Mesendoderm (in vitro differentiated cells): ENCODE measurements at regions not wholly inside any gene's neighbourhood (a gene's known extent, or its start where the extent isn't known, plus 50 kb on each side); places are given as distances from the start of the nearest gene placed in this dataset.

Source experiments
- DNase-seq: peaks from one replicate; pipeline ENCODE4 v3.0.0; 2013
- H2AK5ac ChIP-seq: 2 replicates; pipeline ENCODE4 v1.6.1; 2013; ENCODE audit warnings: low read length, inconsistent platforms
- H2BK120ac ChIP-seq: 2 replicates; pipeline ENCODE4 v1.6.1; 2013; ENCODE audit warnings: low read depth, mild to moderate bottlenecking, low read length, moderate library complexity, mixed read lengths
- H2BK15ac ChIP-seq: replicated peaks from 2 replicates; pipeline ENCODE4 v1.6.1; 2013; ENCODE audit warnings: low read depth, mild to moderate bottlenecking, moderate library complexity
- H2BK5ac ChIP-seq: 2 replicates; pipeline ENCODE4 v1.6.1; 2013; ENCODE audit warnings: low read length, inconsistent platforms
- H3K18ac ChIP-seq: 2 replicates; pipeline ENCODE4 v1.6.1; 2013; ENCODE audit warnings: mild to moderate bottlenecking, low read length, mixed read lengths
- H3K23ac ChIP-seq: one replicate; pipeline ENCODE4 v1.6.1; 2013; ENCODE audit warnings: low read length
- H3K27ac ChIP-seq: 2 replicates; pipeline ENCODE4 v1.5.1; 2013; ENCODE audit warnings: low read depth, mild to moderate bottlenecking, inconsistent platforms, low read length, moderate library complexity
- H3K27me3 ChIP-seq: 2 replicates; pipeline ENCODE4 v1.6.1; 2013; ENCODE audit warnings: low read length, control low read depth, mild to moderate bottlenecking, inconsistent platforms; ENCODE audit not compliant: insufficient read depth, poor library complexity
- H3K36me3 ChIP-seq: 2 replicates; pipeline ENCODE4 v1.6.1; 2013; ENCODE audit warnings: low read length, inconsistent platforms; ENCODE audit not compliant: control insufficient read depth, insufficient read depth
- H3K4ac ChIP-seq: one replicate; pipeline ENCODE4 v1.6.1; 2013; ENCODE audit warnings: low read depth, mild to moderate bottlenecking, low read length, moderate library complexity
- H3K4me1 ChIP-seq: 2 replicates; pipeline ENCODE4 v1.6.1; 2013; ENCODE audit warnings: low read depth, low read length, inconsistent platforms; ENCODE audit not compliant: control insufficient read depth
- H3K4me2 ChIP-seq: 2 replicates; pipeline ENCODE4 v1.6.1; 2013; ENCODE audit warnings: low read length
- H3K4me3 ChIP-seq: 2 replicates; pipeline ENCODE4 v1.5.1; 2013; ENCODE audit warnings: mild to moderate bottlenecking, low read length
- H3K56ac ChIP-seq: one replicate; pipeline ENCODE4 v1.6.1; 2013; ENCODE audit warnings: low read length
- H3K79me1 ChIP-seq: 2 replicates; pipeline ENCODE4 v1.6.1; 2013; ENCODE audit warnings: low read length, inconsistent platforms
- H3K79me2 ChIP-seq: 2 replicates; pipeline ENCODE4 v1.6.1; 2013; ENCODE audit warnings: mild to moderate bottlenecking, low read length; ENCODE audit not compliant: control insufficient read depth, insufficient read depth
- H3K9ac ChIP-seq: 2 replicates; pipeline ENCODE4 v1.6.1; 2013; ENCODE audit warnings: low read length, inconsistent platforms
- H4K5ac ChIP-seq: one replicate; pipeline ENCODE4 v1.6.1; 2013; ENCODE audit warnings: low read length
- H4K8ac ChIP-seq: one replicate; pipeline ENCODE4 v1.6.1; 2013; ENCODE audit warnings: low read depth, mild to moderate bottlenecking, control low read depth, low read length, moderate library complexity
- WGBS: extraction: QIAGEN DNeasy Blood & Tissue Kit; methylation state at CpG from one replicate; pipeline ENCODE4 v1.1.7; 2013; ENCODE audit warnings: low lambda C conversion rate, missing lambda C conversion rate; ENCODE audit not compliant: insufficient coverage; ENCODE audit errors: extremely low coverage; 5-methylcytosine and 5-hydroxymethylcytosine counted together

DNA sequence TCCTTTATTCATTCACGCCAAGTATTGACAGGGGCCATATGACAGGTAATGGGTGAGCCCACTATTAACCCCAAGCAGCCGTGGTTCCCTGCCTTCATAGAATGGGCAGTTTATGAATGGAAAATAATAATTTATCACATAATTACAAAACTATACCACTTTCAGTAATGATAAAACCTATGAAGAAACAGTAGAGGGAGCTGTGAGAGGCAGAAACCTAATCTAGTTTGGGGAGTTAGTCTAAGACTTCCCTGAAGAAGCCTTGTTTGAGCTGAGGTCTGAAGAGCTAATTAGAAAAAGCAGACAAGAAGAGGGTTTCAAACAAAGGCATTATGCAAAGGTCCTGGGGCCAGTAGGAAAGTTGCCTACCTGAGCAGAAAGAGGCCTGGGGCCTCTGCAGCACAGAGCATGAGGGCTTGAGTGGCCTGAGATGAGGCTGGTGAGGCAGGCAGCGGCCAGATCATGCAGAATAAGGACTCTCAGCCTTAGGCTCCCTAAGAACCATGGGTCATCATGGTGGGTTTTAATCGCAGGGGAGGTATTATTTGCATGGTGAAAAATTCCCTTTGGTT is 142.8 kb downstream of the ATG4C start:
- Histone ChIP-seq H3K9ac (no peak overlapping the region), H4K5ac (no peak overlapping the region), H2BK120ac (no peak overlapping the region), H3K79me2 (no peaks in the 10 kb centered on the region), H3K4me3 (no peak overlapping the region), H2BK5ac (no peak overlapping the region), H2AK5ac (no peak overlapping the region), H2BK15ac (no peak overlapping the region), H3K23ac (no peak overlapping the region), H3K36me3 (no peaks in the 10 kb centered on the region), H3K18ac (no peak overlapping the region), H3K4me1 (no peaks in the 10 kb centered on the region), H3K4ac (no peak overlapping the region), H3K56ac (no peak overlapping the region), H3K27me3 (no peaks in the 10 kb centered on the region), H4K8ac (no peak overlapping the region), H3K79me1 (no peaks in the 10 kb centered on the region), H3K4me2 (no peak overlapping the region), H3K27ac (no peak overlapping the region)
- no CpG with 5 or more reads among the region's 4 CpGs for WGBS
- peak; percentile 4 for DNase-seq

DNA sequence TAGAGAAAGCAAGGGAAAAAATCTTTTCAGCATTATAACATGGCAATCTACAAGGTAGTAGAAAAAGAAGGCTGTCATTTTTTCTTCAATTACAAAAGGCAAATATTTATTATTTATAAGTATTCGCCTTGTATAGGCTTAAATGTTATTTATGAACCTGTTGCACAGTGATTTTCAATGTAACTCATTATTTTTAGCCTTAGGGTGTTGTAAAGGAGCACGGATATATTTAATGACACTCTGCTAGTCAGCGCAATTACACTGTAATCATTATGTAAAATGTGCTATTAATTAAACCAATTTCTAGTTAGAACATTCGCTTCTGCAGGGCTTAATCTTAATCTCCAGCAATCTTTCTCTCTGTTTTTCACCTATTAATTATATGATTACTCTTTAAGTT is 145.0 kb downstream of the ATG4C start:
- Histone ChIP-seq H3K4ac (no peak overlapping the region), H2BK15ac (no peak overlapping the region), H3K79me2 (no peaks in the 10 kb centered on the region), H3K27ac (no peak overlapping the region), H4K5ac (no peak overlapping the region), H3K4me1 (no peaks in the 10 kb centered on the region), H3K4me2 (no peak overlapping the region), H3K18ac (no peak overlapping the region), H4K8ac (no peak overlapping the region), H2BK5ac (no peak overlapping the region), H3K4me3 (no peak overlapping the region), H3K9ac (no peak overlapping the region), H3K79me1 (no peaks in the 10 kb centered on the region), H3K36me3 (no peaks in the 10 kb centered on the region), H3K27me3 (no peaks in the 10 kb centered on the region), H3K56ac (no peak overlapping the region), H3K23ac (no peak overlapping the region), H2BK120ac (no peak overlapping the region), H2AK5ac (no peak overlapping the region)
- no peak for DNase-seq
- WGBS: no CpG with 5 or more reads among the region's 4 CpGs

DNA sequence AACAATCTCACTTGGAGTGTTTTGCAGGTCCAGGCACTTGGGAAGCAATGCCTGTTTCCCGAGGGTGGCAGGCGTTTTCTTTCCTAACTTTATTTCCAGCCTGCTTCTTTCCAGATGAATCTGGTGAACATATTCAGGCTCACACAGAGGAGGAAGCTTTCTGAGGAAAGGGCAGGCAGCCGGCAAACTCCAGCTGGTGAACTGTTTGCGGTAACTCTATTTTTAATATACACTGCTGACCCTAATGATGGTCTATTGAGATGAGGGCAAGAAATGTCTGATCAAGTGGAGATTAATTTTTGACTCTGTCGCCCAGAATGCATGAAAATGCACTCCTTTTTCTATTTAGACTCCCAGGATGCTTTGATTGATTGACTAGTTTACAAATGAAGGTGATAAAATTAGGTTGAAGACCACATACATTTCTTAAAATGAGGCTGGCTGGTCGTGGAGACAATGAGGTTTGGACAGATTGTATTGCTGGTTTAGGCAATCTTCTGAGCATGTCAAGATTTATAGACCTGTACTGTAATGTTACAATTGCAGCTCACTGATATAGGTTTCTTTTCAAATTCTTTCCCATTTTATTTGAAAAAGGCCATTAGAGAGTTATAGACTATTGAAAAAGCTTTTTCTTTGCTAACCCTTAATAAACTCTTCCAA is 153.8 kb downstream of the ATG4C start:
- no peak overlapping the region for H3K4ac ChIP-seq
- H4K5ac ChIP-seq: no peak overlapping the region
- H3K27me3 ChIP-seq: no peaks in the 10 kb centered on the region
- no peak overlapping the region for H2BK15ac ChIP-seq
- no peak overlapping the region for H3K9ac ChIP-seq
- H4K8ac ChIP-seq: no peak overlapping the region
- no peaks in the 10 kb centered on the region for H3K79me2 ChIP-seq
- no peak overlapping the region for H2BK120ac ChIP-seq
- no peaks in the 10 kb centered on the region for H3K36me3 ChIP-seq
- WGBS: no CpG with 5 or more reads among the region's 6 CpGs
- no peak overlapping the region for H2BK5ac ChIP-seq
- H3K27ac ChIP-seq: no peak overlapping the region
- H3K23ac ChIP-seq: no peak overlapping the region
- H3K56ac ChIP-seq: no peak overlapping the region
- no peaks in the 10 kb centered on the region for H3K4me1 ChIP-seq
- no peak overlapping the region for H3K4me2 ChIP-seq
- H2AK5ac ChIP-seq: no peak overlapping the region
- H3K18ac ChIP-seq: no peak overlapping the region
- DNase-seq: no peak
- H3K4me3 ChIP-seq: no peak overlapping the region
- no peaks in the 10 kb centered on the region for H3K79me1 ChIP-seq

DNA sequence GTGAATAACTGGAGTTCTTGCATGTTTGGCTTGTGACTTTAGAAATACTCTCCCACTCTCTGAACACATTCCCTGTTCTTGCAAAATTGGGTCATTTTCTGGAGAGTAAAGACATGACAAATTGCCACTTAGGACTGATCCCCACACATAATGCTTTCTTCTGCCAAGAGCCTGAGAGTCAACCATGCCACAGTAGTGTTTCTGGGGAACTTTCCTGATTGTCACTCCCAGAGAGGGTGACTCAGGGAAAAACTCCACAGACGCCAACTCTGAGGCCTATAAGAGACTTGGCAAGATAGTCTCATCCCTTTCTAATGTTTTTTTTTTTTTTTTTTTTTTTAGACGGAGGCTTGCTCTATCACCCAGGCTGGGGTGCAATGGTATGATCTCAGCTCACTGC is 157.8 kb downstream of the ATG4C start:
- Histone ChIP-seq H2BK120ac (no peak overlapping the region), H3K79me1 (no peaks in the 10 kb centered on the region), H3K18ac (no peak overlapping the region), H3K4me3 (no peak overlapping the region), H3K4ac (no peak overlapping the region), H3K23ac (no peak overlapping the region), H3K4me2 (no peak overlapping the region), H2AK5ac (no peak overlapping the region), H3K27me3 (no peaks in the 10 kb centered on the region), H2BK15ac (no peak overlapping the region), H4K5ac (no peak overlapping the region), H3K9ac (no peak overlapping the region), H4K8ac (no peak overlapping the region), H3K4me1 (no peaks in the 10 kb centered on the region), H3K79me2 (no peaks in the 10 kb centered on the region), H2BK5ac (no peak overlapping the region), H3K56ac (no peak overlapping the region), H3K36me3 (no peaks in the 10 kb centered on the region), H3K27ac (no peak overlapping the region)
- DNase-seq: no peak
- no CpG with 5 or more reads among the region's 2 CpGs for WGBS

DNA sequence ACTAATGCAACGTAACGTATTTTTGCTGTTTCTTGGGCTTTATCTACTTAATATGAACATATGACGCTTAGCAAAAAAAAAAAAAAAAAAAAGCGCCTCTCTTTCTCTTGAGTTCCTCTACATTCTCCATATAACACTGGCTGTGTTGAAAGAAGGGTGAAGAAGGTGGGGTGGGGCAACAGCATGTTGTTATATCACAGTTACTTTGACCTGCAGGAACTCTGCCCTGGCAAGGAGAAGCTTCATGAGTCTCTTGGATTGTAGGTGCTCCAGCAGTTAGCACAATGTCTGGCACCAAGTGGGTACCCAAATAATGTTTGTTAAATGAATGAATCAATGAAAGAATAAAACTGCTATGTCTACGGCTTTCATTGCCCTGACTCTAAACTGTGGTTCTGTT is 162.6 kb downstream of the ATG4C start:
- Histone ChIP-seq H3K79me1 (no peaks in the 10 kb centered on the region), H3K27ac (no peak overlapping the region), H3K79me2 (no peaks in the 10 kb centered on the region), H3K36me3 (no peaks in the 10 kb centered on the region), H4K8ac (no peak overlapping the region), H3K18ac (no peak overlapping the region), H2BK15ac (no peak overlapping the region), H3K4me3 (no peak overlapping the region), H2BK5ac (no peak overlapping the region), H3K4me1 (no peaks in the 10 kb centered on the region), H3K23ac (no peak overlapping the region), H3K27me3 (no peaks in the 10 kb centered on the region), H3K4me2 (no peak overlapping the region), H2AK5ac (no peak overlapping the region), H3K56ac (no peak overlapping the region), H3K9ac (no peak overlapping the region), H3K4ac (no peak overlapping the region), H4K5ac (no peak overlapping the region), H2BK120ac (no peak overlapping the region)
- no CpG with 5 or more reads among the region's 5 CpGs for whole genome bisulfite sequencing
- no peak for DNase-seq

DNA sequence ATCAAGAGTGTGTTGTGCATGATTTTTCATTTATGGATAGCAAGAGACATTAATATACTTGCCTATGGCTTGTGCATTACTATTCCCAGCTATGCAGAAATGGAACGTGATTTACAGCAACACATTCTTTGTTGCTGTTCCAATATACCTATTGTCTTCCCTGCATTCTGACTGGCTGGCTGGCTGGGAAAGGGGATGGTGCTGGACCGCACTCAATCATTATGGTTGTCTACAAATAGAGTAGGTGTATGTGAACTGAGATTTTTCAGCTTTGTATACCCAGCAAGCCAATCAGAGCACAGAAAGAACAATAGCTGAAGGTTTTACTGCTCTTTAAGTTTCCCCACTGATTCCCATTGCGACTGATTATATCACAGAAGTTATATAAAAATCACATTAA is 167.5 kb downstream of the ATG4C start:
- Histone ChIP-seq H2BK15ac (no peak overlapping the region), H3K79me1 (no peaks in the 10 kb centered on the region), H4K5ac (no peak overlapping the region), H3K27me3 (no peaks in the 10 kb centered on the region), H3K9ac (no peak overlapping the region), H2AK5ac (no peak overlapping the region), H3K18ac (no peak overlapping the region), H4K8ac (no peak overlapping the region), H2BK5ac (no peak overlapping the region), H2BK120ac (no peak overlapping the region), H3K4me2 (no peak overlapping the region), H3K79me2 (no peaks in the 10 kb centered on the region), H3K36me3 (no peaks in the 10 kb centered on the region), H3K4ac (no peak overlapping the region), H3K4me1 (no peaks in the 10 kb centered on the region), H3K27ac (no peak overlapping the region), H3K23ac (no peak overlapping the region), H3K4me3 (no peak overlapping the region), H3K56ac (no peak overlapping the region)
- WGBS: 100% methylated on average over 1 of the region's 3 CpGs
- DNase-seq: no peak
